ENCODE measurements at regions not wholly inside any gene's neighbourhood (a gene's known extent, or its start where the extent isn't known, plus 50 kb on each side); places are given as distances from the start of the nearest gene placed in this dataset.

DNA sequence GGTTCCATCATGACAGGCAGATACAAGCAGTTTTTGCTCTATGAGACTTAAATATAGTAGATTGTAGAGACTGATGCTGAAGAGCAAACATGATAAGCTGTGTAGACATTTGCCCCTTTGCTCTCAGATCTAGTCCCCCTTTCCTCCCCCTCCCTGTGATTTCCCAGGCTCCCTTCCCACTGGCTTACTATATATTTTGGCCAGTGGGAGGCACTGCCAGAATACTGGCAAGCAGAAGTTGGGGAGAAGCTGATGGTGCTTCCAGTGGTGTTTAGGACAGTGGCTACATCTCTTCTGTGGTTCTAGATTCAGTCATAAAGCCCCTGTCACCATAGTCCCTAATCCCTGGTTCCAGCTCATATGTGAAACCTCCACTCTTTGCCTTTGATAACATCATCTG, 156.1 kb upstream of the STEAP4 start:
- Histone ChIP-seq H3K9me1 (ENCODE audit: control insufficient read depth, extremely low read depth, insufficient read depth, low read length) (no peaks in the 10 kb centered on the region), H3K4me3 (ENCODE audit: control insufficient read depth in 2 of 3, extremely low read depth in 1 of 3, insufficient read depth in 2 of 3, low read depth in 1 of 3, low read length in 3 of 3) (no peak overlapping the region), H3K4me1 (ENCODE audit: control insufficient read depth, extremely low read depth, insufficient read depth, low read length) (no peaks in the 10 kb centered on the region), H2AFZ (ENCODE audit: control insufficient read depth, low read length) (no peak overlapping the region), H4K20me1 (ENCODE audit: control insufficient read depth, extremely low read depth, insufficient read depth, low read length) (no peaks in the 10 kb centered on the region), H3K9ac (ENCODE audit: control insufficient read depth, extremely low read depth, insufficient read depth, low read length) (no peak overlapping the region), H3K4me2 (ENCODE audit: control insufficient read depth, extremely low read depth, insufficient read depth, low read depth, low read length) (no peak overlapping the region), H3K27me3 (ENCODE audit: control insufficient read depth, extremely low read depth, insufficient read depth, low read length) (no peaks in the 10 kb centered on the region), H3K9me3 (ENCODE audit: control insufficient read depth, low read depth, low read length) (no peaks in the 10 kb centered on the region), H3K79me2 (ENCODE audit: control insufficient read depth, insufficient read depth, low read length) (no peaks in the 10 kb centered on the region), H3K36me3 (ENCODE audit: control insufficient read depth in 2 of 2, extremely low read depth in 1 of 2, insufficient read depth in 2 of 2, low read length in 2 of 2) (no peaks in the 10 kb centered on the region), H3K27ac (ENCODE audit: control insufficient read depth, insufficient read depth, low read length) (no peak overlapping the region)
- DNase-seq (ENCODE audit: low read depth, low spot score): no peak
- dilution Hi-C loops (cut with MboI; ENCODE audit: extremely low pct_ligation_motif_present, low sequenced_read_pairs): no loop called here
- no peak for FAIRE-seq
- TF ChIP-seq EZH2 (IDR thresholded peaks at IDR 0.05; ENCODE audit: low read length): no peak
- TF ChIP-seq, protein P1, sequence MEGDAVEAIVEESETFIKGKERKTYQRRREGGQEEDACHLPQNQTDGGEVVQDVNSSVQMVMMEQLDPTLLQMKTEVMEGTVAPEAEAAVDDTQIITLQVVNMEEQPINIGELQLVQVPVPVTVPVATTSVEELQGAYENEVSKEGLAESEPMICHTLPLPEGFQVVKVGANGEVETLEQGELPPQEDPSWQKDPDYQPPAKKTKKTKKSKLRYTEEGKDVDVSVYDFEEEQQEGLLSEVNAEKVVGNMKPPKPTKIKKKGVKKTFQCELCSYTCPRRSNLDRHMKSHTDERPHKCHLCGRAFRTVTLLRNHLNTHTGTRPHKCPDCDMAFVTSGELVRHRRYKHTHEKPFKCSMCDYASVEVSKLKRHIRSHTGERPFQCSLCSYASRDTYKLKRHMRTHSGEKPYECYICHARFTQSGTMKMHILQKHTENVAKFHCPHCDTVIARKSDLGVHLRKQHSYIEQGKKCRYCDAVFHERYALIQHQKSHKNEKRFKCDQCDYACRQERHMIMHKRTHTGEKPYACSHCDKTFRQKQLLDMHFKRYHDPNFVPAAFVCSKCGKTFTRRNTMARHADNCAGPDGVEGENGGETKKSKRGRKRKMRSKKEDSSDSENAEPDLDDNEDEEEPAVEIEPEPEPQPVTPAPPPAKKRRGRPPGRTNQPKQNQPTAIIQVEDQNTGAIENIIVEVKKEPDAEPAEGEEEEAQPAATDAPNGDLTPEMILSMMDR (optimal IDR thresholded peaks at IDR 0.05 in 1 of 3, IDR thresholded peaks at IDR 0.05 in 1 of 3, conservative IDR thresholded peaks at IDR 0.05 in 1 of 3; ENCODE audit: extremely low read depth in 1 of 3, insufficient read depth in 2 of 3, low read length in 3 of 3): no peak

DNA sequence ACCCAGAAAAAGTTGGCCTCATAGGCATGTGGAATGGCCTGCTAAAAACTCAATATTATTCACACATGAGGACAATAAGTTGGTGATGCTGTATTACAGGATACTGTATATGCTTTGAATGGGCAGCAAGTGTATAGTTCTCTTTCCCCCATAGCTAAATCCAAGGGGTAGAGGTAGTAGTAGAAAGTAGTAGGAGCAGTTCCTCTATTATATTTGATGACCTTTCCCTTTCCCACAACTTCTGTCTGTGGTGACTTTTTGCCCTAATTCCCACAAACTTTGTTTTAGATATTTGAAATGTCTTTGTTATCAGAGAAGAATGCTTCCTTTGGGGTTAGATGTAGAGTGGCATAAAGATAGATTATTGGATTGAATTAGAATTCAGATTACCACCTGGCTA, 154.0 kb upstream of the STEAP4 start:
- FAIRE-seq: no peak
- dilution Hi-C loops (cut with MboI; ENCODE audit: extremely low pct_ligation_motif_present, low sequenced_read_pairs): no loop called here
- H3K27ac ChIP-seq (ENCODE audit: control insufficient read depth, insufficient read depth, low read length): no peak overlapping the region

More for the DNA sequence above, 154.0 kb upstream of the STEAP4 start:
- DNase-seq (ENCODE audit: low read depth, low spot score): no peak
- Histone ChIP-seq H4K20me1 (ENCODE audit: control insufficient read depth, extremely low read depth, insufficient read depth, low read length) (no peaks in the 10 kb centered on the region), H3K27me3 (ENCODE audit: control insufficient read depth, extremely low read depth, insufficient read depth, low read length) (no peaks in the 10 kb centered on the region), H3K4me1 (ENCODE audit: control insufficient read depth, extremely low read depth, insufficient read depth, low read length) (peaks cover 5% of the 10 kb centered on the region), H3K9me1 (ENCODE audit: control insufficient read depth, extremely low read depth, insufficient read depth, low read length) (no peaks in the 10 kb centered on the region), H3K9ac (ENCODE audit: control insufficient read depth, extremely low read depth, insufficient read depth, low read length) (no peak overlapping the region), H3K4me3 (ENCODE audit: control insufficient read depth in 2 of 3, extremely low read depth in 1 of 3, insufficient read depth in 2 of 3, low read depth in 1 of 3, low read length in 3 of 3) (no peak overlapping the region), H3K4me2 (ENCODE audit: control insufficient read depth, extremely low read depth, insufficient read depth, low read depth, low read length) (no peak overlapping the region), H3K36me3 (ENCODE audit: control insufficient read depth in 2 of 2, extremely low read depth in 1 of 2, insufficient read depth in 2 of 2, low read length in 2 of 2) (no peaks in the 10 kb centered on the region), H2AFZ (ENCODE audit: control insufficient read depth, low read length) (no peak overlapping the region), H3K79me2 (ENCODE audit: control insufficient read depth, insufficient read depth, low read length) (no peaks in the 10 kb centered on the region), H3K9me3 (ENCODE audit: control insufficient read depth, low read depth, low read length) (no peaks in the 10 kb centered on the region)
- no peak for TF ChIP-seq EZH2 (IDR thresholded peaks at IDR 0.05; ENCODE audit: low read length)
- TF ChIP-seq, protein P1 (optimal IDR thresholded peaks at IDR 0.05 in 1 of 3, IDR thresholded peaks at IDR 0.05 in 1 of 3, conservative IDR thresholded peaks at IDR 0.05 in 1 of 3; ENCODE audit: extremely low read depth in 1 of 3, insufficient read depth in 2 of 3, low read length in 3 of 3): no peak
